DMS114 treated with DMSO at 0.1 percent for 48 hours (cell line): ENCODE measurements at regions not wholly inside any gene's neighbourhood (a gene's known extent, or its start where the extent isn't known, plus 50 kb on each side); places are given as distances from the start of the nearest gene placed in this dataset.

ENCODE experiments used
- DNase-seq: peaks from one replicate; lab custom pipeline; 2025; ENCODE audit not compliant: unreplicated experiment; lab: John Stamatoyannopoulos, UW

- no peak for DNase-seq
Measured at GRCh38 chr15:62922514-62922913, 120.0 kb upstream of the TPM1 start.

DNA sequence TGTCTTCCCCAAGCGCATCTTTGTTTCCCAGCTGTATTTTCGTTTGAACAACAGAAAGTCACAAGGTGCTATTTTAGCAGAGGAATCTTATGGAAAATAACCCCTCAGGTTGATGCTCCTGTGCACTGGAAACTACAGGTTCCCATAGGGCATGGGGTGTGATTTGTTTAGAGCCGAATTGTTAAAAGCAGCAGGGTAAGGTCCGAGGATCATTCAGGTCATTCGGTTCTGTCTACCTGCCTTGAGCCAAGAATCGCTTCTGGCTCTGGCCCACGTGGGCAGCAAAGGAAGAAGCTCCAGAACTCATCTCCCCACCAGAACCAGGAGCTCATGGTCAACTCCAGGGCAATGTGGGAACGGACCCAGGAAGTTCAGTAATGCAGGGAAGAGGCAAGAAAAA lies 116.7 kb upstream of the TPM1 start:
- no peak for DNase-seq

- DNase-seq = no peak
Measured at GRCh38 chr15:62927196-62927595, 115.4 kb upstream of the TPM1 start.

DNA sequence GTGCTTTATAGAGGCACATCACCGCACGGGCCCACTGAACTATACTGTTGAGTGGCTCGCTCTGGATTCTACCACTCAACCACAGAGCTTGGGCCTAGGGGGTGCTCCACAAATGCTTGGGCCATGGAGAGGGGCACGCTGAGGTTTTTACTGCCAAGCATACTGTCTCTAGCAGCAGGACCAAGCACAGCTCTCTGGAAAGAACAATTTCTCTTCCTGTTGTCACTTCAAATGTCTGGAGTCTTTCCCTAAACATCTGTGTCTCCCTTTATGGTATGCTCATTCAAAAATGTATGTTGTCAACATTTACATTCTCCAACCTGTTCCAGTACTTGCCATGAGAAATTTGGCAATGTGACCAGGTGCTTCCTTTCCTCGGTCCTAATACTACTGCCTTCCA lies 114.7 kb upstream of the TPM1 start:
- DNase-seq = no peak

- no peak for DNase-seq
Measured at GRCh38 chr15:62928242-62928999, 114.1 kb upstream of the TPM1 start.

- DNase-seq = no peak
Measured at GRCh38 chr15:62929000-62929357, 113.6 kb upstream of the TPM1 start.

- DNase-seq = no peak
Measured at GRCh38 chr15:62931650-62932049, 110.9 kb upstream of the TPM1 start.

DNA sequence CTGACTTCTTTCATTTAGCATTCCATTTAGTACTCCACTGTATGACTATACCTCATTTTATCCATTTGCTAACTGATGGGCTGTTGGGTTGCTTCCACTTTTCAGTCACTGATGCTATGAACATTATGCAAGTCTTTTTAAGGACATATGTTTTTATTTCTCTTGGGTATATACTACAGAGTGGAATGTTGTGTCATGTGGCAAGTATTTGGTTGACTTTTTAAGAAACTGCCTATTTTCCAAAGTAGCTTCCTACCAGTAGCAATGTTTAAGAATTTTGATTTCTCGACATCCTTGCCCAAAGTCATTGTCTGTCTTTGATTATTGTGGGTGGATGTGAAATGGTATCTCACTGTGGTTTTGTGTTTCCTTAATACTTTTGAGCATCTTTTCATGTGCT lies 110.1 kb upstream of the TPM1 start:
- no peak for DNase-seq

GRCh38 chr15:62933386-62933785 lies 109.2 kb upstream of the TPM1 start:
- DNase-seq = no peak

DNA sequence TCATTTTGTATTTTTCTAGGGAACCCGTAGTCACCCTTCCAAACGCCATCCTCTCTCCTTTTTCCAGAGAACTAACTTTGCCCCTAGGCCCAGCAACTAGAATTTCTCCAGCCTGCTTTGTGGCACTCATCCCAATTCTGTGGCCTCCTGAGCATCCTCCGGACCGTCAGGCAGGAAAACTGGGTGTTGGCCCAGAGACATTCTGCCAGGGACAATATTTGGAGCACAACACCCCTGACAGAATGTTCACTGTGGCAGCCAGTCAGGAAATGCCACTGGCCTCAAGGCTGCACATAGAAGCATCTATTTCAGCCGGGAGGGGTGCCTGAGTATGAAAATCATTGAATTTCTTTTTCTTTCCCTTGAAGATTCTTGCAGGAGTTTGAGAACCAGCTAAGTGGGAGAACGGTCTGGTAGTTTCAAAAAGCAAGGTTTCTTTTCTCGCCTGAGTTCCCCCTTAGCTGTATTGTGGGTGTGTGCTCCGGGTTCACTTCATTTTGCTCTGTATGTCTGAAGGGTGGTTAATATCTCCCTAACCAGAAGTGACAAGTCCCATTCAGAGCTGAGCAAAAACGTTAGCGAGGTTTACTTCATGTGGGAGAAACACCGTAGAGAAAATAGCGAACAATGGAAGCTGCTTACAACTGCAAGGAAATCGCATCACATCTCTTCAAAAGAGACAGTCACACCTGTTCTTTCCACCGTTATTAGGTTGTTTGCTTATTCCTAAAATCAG lies 108.1 kb upstream of the TPM1 start:
- no peak for DNase-seq

- no peak for DNase-seq
Measured at GRCh38 chr15:62935300-62936081, 107.1 kb upstream of the TPM1 start.

GRCh38 chr15:62938825-62939224 lies 103.7 kb upstream of the TPM1 start:
- no peak for DNase-seq

- DNase-seq = no peak
Measured at GRCh38 chr15:62940093-62940754, 102.3 kb upstream of the TPM1 start.

- no peak for DNase-seq
Measured at GRCh38 chr15:62940755-62941361, 101.7 kb upstream of the TPM1 start.

DNA sequence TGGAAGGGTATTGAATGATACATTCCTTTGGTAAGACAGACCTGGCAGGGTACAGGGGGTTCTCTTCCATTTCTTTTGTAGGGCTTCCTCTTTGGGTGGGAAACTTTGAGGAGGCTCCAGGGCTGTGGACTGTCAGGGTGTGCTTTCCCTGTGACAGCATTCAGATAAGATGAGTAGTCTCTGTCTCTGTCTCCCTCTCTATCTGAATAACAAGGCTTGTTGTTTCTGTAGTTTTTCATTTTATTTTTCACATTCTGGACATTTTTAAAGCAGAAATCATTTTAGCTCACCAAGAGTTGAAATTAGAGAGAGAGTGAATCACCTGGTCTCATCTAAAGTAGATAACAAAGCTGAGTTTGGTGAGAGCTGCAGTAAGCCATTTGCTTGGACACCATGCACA lies 100.8 kb upstream of the TPM1 start:
- no peak for DNase-seq

DNA sequence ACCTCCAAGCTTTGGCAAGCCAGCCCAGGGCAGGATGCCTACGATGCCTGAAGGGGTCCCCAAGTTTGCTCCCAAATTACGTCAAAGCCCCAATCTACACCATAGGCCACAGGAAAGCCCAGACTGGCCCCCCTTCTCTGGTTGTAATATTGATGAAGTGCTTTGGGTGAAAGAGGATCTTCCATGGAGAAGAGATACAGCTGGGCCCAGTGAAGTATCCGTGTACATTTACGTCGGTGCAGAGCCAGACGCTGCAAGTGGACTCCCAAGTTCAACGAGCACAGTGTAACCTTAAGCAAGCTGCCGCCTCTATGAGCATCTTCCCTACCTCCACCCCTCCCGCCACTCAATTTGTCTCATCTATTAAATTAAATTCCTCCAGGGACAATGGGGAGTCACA lies 100.1 kb upstream of the TPM1 start:
- DNase-seq = no peak

DNA sequence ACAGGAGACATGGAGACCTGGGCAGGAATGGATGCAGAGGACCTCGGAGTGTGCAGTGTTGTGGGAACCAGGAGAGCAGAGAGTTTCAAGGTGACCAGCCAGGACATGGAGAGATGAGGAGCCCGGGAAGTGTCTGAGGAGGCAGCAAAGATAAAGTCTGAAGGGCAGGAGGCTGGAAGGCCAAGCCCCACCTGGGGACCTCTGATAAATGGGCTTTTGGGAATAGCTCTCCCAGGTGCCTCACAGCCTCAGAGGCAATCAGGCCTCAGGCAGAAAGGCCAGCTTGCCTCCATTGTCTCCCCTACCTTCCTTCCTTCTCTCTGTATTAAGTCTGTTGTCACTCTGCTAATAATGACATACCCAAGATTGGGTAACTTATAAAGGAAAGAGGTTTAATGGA lies 97.5 kb upstream of the TPM1 start:
- no peak for DNase-seq

DNA sequence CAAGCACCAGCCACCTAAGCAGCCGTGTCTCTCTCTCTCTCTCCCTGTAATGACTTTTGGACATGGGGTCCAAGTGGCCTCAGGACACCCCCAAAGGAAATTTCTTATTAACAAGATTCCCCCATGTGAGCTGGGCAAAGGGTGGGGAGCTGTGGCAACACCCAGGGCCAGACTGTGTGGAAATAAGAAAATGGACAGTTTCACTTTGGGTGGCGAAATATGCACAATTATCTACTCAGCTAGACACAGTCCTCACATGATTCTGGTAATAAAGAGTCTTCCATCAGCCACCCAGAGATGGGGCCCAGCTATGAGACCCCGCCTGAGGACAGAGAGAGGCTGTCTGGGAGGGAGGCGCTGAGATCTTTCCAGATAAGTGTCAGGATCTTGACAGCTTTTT lies 96.8 kb upstream of the TPM1 start:
- no peak for DNase-seq

- no peak for DNase-seq
Measured at GRCh38 chr15:62946940-62947339, 95.6 kb upstream of the TPM1 start.

DNA sequence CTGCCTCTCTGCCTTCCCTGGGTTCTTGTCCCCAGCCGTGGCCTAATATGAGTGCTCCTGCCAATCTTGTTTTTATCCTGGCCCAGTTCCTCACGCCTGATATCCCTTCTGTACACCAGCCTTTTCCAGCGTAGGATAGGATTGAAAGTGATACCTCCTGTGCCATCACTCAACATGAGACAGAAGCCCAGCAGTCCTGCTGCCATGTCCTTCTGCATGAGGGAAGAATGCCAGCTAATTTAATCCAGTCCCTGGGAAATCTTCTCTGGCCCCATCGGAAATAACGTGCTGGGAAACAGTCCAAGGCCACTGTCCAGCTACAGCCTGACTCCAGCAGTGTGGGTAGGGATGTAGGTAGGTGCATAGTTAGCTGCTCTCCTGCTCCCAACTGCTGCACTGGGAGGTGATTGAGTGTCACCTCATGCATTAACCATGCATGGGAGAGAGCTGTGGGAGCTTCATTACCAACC lies 92.0 kb upstream of the TPM1 start:
- DNase-seq = no peak

- DNase-seq = no peak
Measured at GRCh38 chr15:62951481-62951880, 91.1 kb upstream of the TPM1 start.
